CD14-positive monocyte (primary cell): ENCODE measurements at regions not wholly inside any gene's neighbourhood (a gene's known extent, or its start where the extent isn't known, plus 50 kb on each side); places are given as distances from the start of the nearest gene placed in this dataset.

Experiments
- DNase-seq, 3 donors: peaks; one replicate each; pipeline ENCODE4 v3.0.0-alpha.2; 2011 to 2022
- H2AFZ ChIP-seq: 2 replicates; pipeline ENCODE4 v1.6.0; 2012; ENCODE audit warnings: mild to moderate bottlenecking, low read depth, low read length, inconsistent platforms; ENCODE audit not compliant: insufficient read depth, poor library complexity, severe bottlenecking
- H3K27ac ChIP-seq, 2 donors: 1 replicate in 1 of 2; 2 replicates in 1 of 2; pipeline ENCODE4 v1.5.1; 2012 to 2013; ENCODE audit warnings: low read length in 2 of 2, control low read depth in 1 of 2, inconsistent platforms in 1 of 2, low read depth in 1 of 2, mild to moderate bottlenecking in 1 of 2
- H3K27me3 ChIP-seq, 2 donors: one replicate each; pipeline versions ENCODE4 v1.6.0 to v1.6.1; 2011 to 2013; ENCODE audit warnings: low read length in 2 of 2; ENCODE audit not compliant: control insufficient read depth in 2 of 2, insufficient read depth in 2 of 2
- H3K36me3 ChIP-seq, 2 donors: replicated peaks in 1 of 2; 1 replicate in 1 of 2; 2 replicates in 1 of 2; pipeline versions ENCODE4 v1.5.1 to v1.6.1; 2012 to 2013; ENCODE audit warnings: low read length in 2 of 2, control low read depth in 1 of 2, inconsistent platforms in 1 of 2, mild to moderate bottlenecking in 1 of 2; ENCODE audit not compliant: insufficient read depth in 2 of 2, control insufficient read depth in 1 of 2
- H3K4me1 ChIP-seq, 2 donors: 1 replicate in 1 of 2; 2 replicates in 1 of 2; pipeline versions ENCODE4 v1.5.1 to v1.6.1; 2012 to 2013; ENCODE audit warnings: low read length in 2 of 2, control low read depth in 1 of 2, inconsistent platforms in 1 of 2, mild to moderate bottlenecking in 1 of 2, moderate library complexity in 1 of 2; ENCODE audit not compliant: insufficient read depth in 2 of 2, control insufficient read depth in 1 of 2
- H3K4me2 ChIP-seq: replicated peaks from 2 replicates; pipeline ENCODE3; 2012; ENCODE audit warnings: low read length, moderate library complexity, mild to moderate bottlenecking; ENCODE audit not compliant: poor library complexity, severe bottlenecking; ENCODE audit errors: extremely low read depth
- H3K4me3 ChIP-seq, 3 experiments: fragments of 200-600 bp in 1 of 3; sonication (generic) in 1 of 3; replicated peaks in 1 of 3; 1 replicate in 2 of 3; 2 replicates in 1 of 3; pipeline ENCODE4 v1.5.1; 2011 to 2013; ENCODE audit warnings: low read length in 3 of 3, mild to moderate bottlenecking in 3 of 3, control low read depth in 2 of 3, low read depth in 2 of 3, inconsistent platforms in 1 of 3, moderate library complexity in 1 of 3
- H3K79me2 ChIP-seq: 2 replicates; pipeline ENCODE4 v1.6.0; 2012; ENCODE audit warnings: mild to moderate bottlenecking, control low read depth, inconsistent platforms, low read length, moderate library complexity; ENCODE audit not compliant: insufficient read depth
- H3K9ac ChIP-seq: 2 replicates; pipeline ENCODE4 v1.6.0; 2017; ENCODE audit warnings: low read length, mild to moderate bottlenecking; ENCODE audit not compliant: insufficient read depth, poor library complexity, severe bottlenecking
- H3K9me3 ChIP-seq, 2 donors: replicated peaks in 1 of 2; 1 replicate in 1 of 2; 2 replicates in 1 of 2; pipeline versions ENCODE4 v1.5.1 to v1.6.1; 2012 to 2013; ENCODE audit warnings: low read length in 2 of 2, control low read depth in 1 of 2; ENCODE audit not compliant: control insufficient read depth in 1 of 2, insufficient read depth in 1 of 2
- H4K20me1 ChIP-seq: 2 replicates; pipeline ENCODE4 v1.6.0; 2012; ENCODE audit warnings: mild to moderate bottlenecking, low read length, control low read depth, moderate library complexity; ENCODE audit not compliant: insufficient read depth
- H3K27ac Mint-ChIP-seq, 7 donors: one replicate each; pipeline ENCODE4 v1.8.0; 2020; ENCODE audit warnings: mild to moderate bottlenecking in 7 of 7, mixed read lengths in 7 of 7, moderate library complexity in 6 of 7, inconsistent platforms in 2 of 7
- H3K27me3 Mint-ChIP-seq, 3 donors: one replicate each; pipeline ENCODE4 v1.8.0; 2021 to 2022; ENCODE audit warnings: low read depth in 3 of 3, mild to moderate bottlenecking in 3 of 3, mixed read lengths in 3 of 3, moderate library complexity in 3 of 3, inconsistent platforms in 1 of 3
- H3K36me3 Mint-ChIP-seq, 2 donors: one replicate each; pipeline ENCODE4 v1.8.0; 2020; ENCODE audit warnings: mixed read lengths in 2 of 2, inconsistent platforms in 1 of 2, mild to moderate bottlenecking in 1 of 2
- H3K4me1 Mint-ChIP-seq: one replicate; pipeline ENCODE4 v1.8.0; 2020; ENCODE audit warnings: mild to moderate bottlenecking, mixed read lengths
- H3K4me3 Mint-ChIP-seq, 2 donors: one replicate each; pipeline ENCODE4 v1.8.0; 2020; ENCODE audit warnings: mild to moderate bottlenecking in 2 of 2, mixed read lengths in 2 of 2, moderate library complexity in 1 of 2
- H3K9me3 Mint-ChIP-seq, 7 donors: one replicate each; pipeline ENCODE4 v1.8.0; 2020 to 2022; ENCODE audit warnings: mixed read lengths in 7 of 7, mild to moderate bottlenecking in 6 of 7, moderate library complexity in 6 of 7, inconsistent platforms in 2 of 7
- CTCF ChIP-seq: fragments of 200-600 bp; IDR thresholded peaks from one replicate; pipeline ENCODE4 v1.8.0; 2022; ENCODE audit warnings: antibody characterized with exemption, mild to moderate bottlenecking
- intact Hi-C, 2 donors: fragments of 100-400 bp; cut with micrococcal nuclease; formaldehyde crosslinking; loops; one replicate each; pipeline versions ENCODE4 v1.15.0 to v1.15.1; 2023

DNA sequence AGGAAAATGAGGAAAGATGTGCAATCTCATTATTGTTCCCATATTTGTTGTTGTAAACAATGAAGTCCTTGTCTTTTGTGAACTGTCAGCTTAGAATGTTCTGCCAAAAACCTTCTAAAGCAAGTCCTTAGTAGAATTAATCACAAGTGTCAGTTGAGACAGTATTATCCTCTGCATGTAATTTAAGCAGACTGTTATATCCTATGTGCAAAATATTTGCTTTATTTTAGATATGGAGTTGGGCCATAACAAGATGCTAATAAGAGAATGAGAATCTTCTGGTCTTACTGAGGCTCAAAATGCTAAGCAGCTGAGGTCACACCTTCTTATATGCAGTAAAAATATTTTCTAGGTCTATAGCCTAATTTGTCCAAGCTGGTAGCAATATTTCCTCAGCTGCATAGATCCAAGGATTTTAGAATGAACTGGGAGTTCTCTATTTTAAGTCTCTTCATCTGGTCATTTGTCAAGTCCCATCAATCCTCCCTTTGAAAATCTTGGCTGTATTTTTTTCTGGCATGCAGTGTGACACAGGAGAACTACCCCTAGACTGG, 222.3 kb upstream of the NAV3 start:
- no peak overlapping the region for H3K27ac ChIP-seq
- no peaks in the 10 kb centered on the region for H3K79me2 ChIP-seq
- H3K36me3 Mint-ChIP-seq = no peaks in the 10 kb centered on the region
- no peaks in the 10 kb centered on the region for H3K27me3 Mint-ChIP-seq
- H3K4me1 ChIP-seq = no peaks in the 10 kb centered on the region
- H2AFZ ChIP-seq = no peak overlapping the region
- no peak for TF ChIP-seq CTCF
- H3K4me2 ChIP-seq = no peak overlapping the region
- no peak overlapping the region for H3K27ac Mint-ChIP-seq
- H3K4me3 Mint-ChIP-seq = no peak overlapping the region
- H3K9ac ChIP-seq = no peak overlapping the region
- H3K4me3 ChIP-seq = no peak overlapping the region
- no peaks in the 10 kb centered on the region for H3K9me3 ChIP-seq
- DNase-seq = no peak
- no peaks in the 10 kb centered on the region for H3K27me3 ChIP-seq
- H3K4me1 Mint-ChIP-seq = no peaks in the 10 kb centered on the region
- intact Hi-C loops = no loop called here
- no peaks in the 10 kb centered on the region for H4K20me1 ChIP-seq
- peaks cover 0 to 3% (median 0%) of the 10 kb centered on the region in 7 donors for H3K9me3 Mint-ChIP-seq
- no peaks in the 10 kb centered on the region for H3K36me3 ChIP-seq

- Histone ChIP-seq H3K27me3 (no peaks in the 10 kb centered on the region), H3K79me2 (no peaks in the 10 kb centered on the region), H3K27ac (no peak overlapping the region), H3K9me3 (no peaks in the 10 kb centered on the region), H4K20me1 (no peaks in the 10 kb centered on the region), H3K9ac (no peak overlapping the region), H3K4me2 (no peak overlapping the region), H3K4me1 (no peaks in the 10 kb centered on the region), H2AFZ (no peak overlapping the region), H3K36me3 (no peaks in the 10 kb centered on the region), H3K4me3 (no peak overlapping the region)
- intact Hi-C loops = no loop called here
- peaks cover 0 to 4% (median 0%) of the 10 kb centered on the region in 7 donors for H3K9me3 Mint-ChIP-seq
- H3K27me3 Mint-ChIP-seq = peaks cover 0 to 1% (median 0%) of the 10 kb centered on the region in 3 donors
- TF ChIP-seq CTCF = no peak
- no peaks in the 10 kb centered on the region for H3K36me3 Mint-ChIP-seq
- no peak for DNase-seq
- no peak overlapping the region for H3K4me3 Mint-ChIP-seq
- H3K27ac Mint-ChIP-seq = no peak overlapping the region
- no peaks in the 10 kb centered on the region for H3K4me1 Mint-ChIP-seq
Observed at GRCh38 chr12:77606348-77606747, 224.3 kb upstream of the NAV3 start.
